8988T (cell line): ENCODE measurements at regions not wholly inside any gene's neighbourhood (a gene's known extent, or its start where the extent isn't known, plus 50 kb on each side); places are given as distances from the start of the nearest gene placed in this dataset.

Experiments used
- DNase-seq: peaks from one replicate; pipeline ENCODE4 v3.0.0; 2011

- DNase-seq, result no peak
These were observed 204.1 kb upstream of the CYRIA start for GRCh38 chr2:16869711-16870110.

- no peak for DNase-seq
These were observed 196.8 kb upstream of the CYRIA start for GRCh38 chr2:16862471-16862870.

- no peak for DNase-seq
These were observed 195.9 kb upstream of the CYRIA start for GRCh38 chr2:16861530-16861929.

- no peak for DNase-seq
These were observed 195.5 kb upstream of the CYRIA start for GRCh38 chr2:16861111-16861510.

- no peak for DNase-seq
These were observed 195.0 kb upstream of the CYRIA start for GRCh38 chr2:16860627-16861026.

- no peak for DNase-seq
These were observed 189.5 kb upstream of the CYRIA start for GRCh38 chr2:16855183-16855582.

GRCh38 chr2:16853088-16853487 lies 187.5 kb upstream of the CYRIA start:
- no peak for DNase-seq

GRCh38 chr2:16852651-16853050 lies 187.0 kb upstream of the CYRIA start:
- no peak for DNase-seq

- DNase-seq, result no peak
These were observed 185.5 kb upstream of the CYRIA start for GRCh38 chr2:16851126-16851525.

GRCh38 chr2:16840496-16841172 lies 175.0 kb upstream of the CYRIA start:
- DNase-seq, result no peak

- DNase-seq, result no peak
These were observed 167.3 kb upstream of the CYRIA start for GRCh38 chr2:16832910-16833309.

- DNase-seq, result no peak
These were observed 163.2 kb upstream of the CYRIA start for GRCh38 chr2:16828828-16829160.

GRCh38 chr2:16828044-16828827 lies 162.6 kb upstream of the CYRIA start:
- no peak for DNase-seq

GRCh38 chr2:16824472-16824871 lies 158.8 kb upstream of the CYRIA start:
- DNase-seq, result no peak

GRCh38 chr2:16821692-16822091 lies 156.1 kb upstream of the CYRIA start:
- DNase-seq, result no peak

- no peak for DNase-seq
These were observed 152.5 kb upstream of the CYRIA start for GRCh38 chr2:16818203-16818556.

- DNase-seq, result no peak
These were observed 151.9 kb upstream of the CYRIA start for GRCh38 chr2:16817305-16818202.

- no peak for DNase-seq
These were observed 150.9 kb upstream of the CYRIA start for GRCh38 chr2:16816522-16816921.

GRCh38 chr2:16816016-16816415 lies 150.4 kb upstream of the CYRIA start:
- no peak for DNase-seq

- DNase-seq, result no peak
These were observed 148.0 kb upstream of the CYRIA start for GRCh38 chr2:16813593-16813992.

GRCh38 chr2:16798472-16798871 lies 132.8 kb upstream of the CYRIA start:
- no peak for DNase-seq

- no peak for DNase-seq
These were observed 125.9 kb upstream of the CYRIA start for GRCh38 chr2:16791496-16791895.

GRCh38 chr2:16785149-16785548 lies 119.5 kb upstream of the CYRIA start:
- DNase-seq, result no peak

GRCh38 chr2:16784652-16785051 lies 119.0 kb upstream of the CYRIA start:
- no peak for DNase-seq
